Lung (tissue), 11 donors: ENCODE measurements at regions not wholly inside any gene's neighbourhood (a gene's known extent, or its start where the extent isn't known, plus 50 kb on each side); places are given as distances from the start of the nearest gene placed in this dataset.

Experiments used
- ATAC-seq: fragments of 200-7000 bp; cut with Tn5 transposase; one replicate; pipeline ENCODE4 v1.9.1; 2020; ENCODE audit warnings: moderate number of reproducible peaks; ENCODE audit not compliant: insufficient read depth, low FRiP score
- DNase-seq, 3 donors: peaks; one replicate each; pipeline ENCODE4 v3.0.0-alpha.2; 2013 to 2017
- H3K27ac ChIP-seq, 2 donors: one replicate each; pipeline ENCODE4 v1.5.1; 2013; ENCODE audit warnings: mild to moderate bottlenecking in 2 of 2, moderate library complexity in 2 of 2, control low read depth in 1 of 2, inconsistent platforms in 1 of 2, low read depth in 1 of 2, low read length in 1 of 2
- H3K27me3 ChIP-seq, 3 donors: one replicate each; pipeline ENCODE4 v1.5.1; 2013; ENCODE audit warnings: low read length in 2 of 3; ENCODE audit not compliant: control insufficient read depth in 3 of 3, insufficient read depth in 3 of 3
- H3K36me3 ChIP-seq, 4 donors: one replicate each; pipeline ENCODE4 v1.5.1; 2013; ENCODE audit warnings: low read length in 4 of 4, mild to moderate bottlenecking in 1 of 4, moderate library complexity in 1 of 4; ENCODE audit not compliant: control insufficient read depth in 4 of 4, insufficient read depth in 4 of 4
- H3K4me1 ChIP-seq, 5 donors: one replicate each; pipeline ENCODE4 v1.5.1; 2013; ENCODE audit warnings: low read length in 5 of 5, mild to moderate bottlenecking in 2 of 5, moderate library complexity in 1 of 5; ENCODE audit not compliant: control insufficient read depth in 5 of 5, insufficient read depth in 5 of 5
- H3K4me3 ChIP-seq: one replicate; pipeline ENCODE4 v1.5.1; 2013; ENCODE audit warnings: mild to moderate bottlenecking, control low read depth, moderate library complexity
- H3K9ac ChIP-seq, 2 donors: one replicate each; pipeline ENCODE4 v1.5.1; 2013; ENCODE audit warnings: low read length in 2 of 2, control low read depth in 1 of 2; ENCODE audit not compliant: insufficient read depth in 1 of 2
- H3K9me3 ChIP-seq, 4 donors: one replicate each; pipeline ENCODE4 v1.5.1; 2013; ENCODE audit warnings: low read length in 3 of 4, mild to moderate bottlenecking in 1 of 4, moderate library complexity in 1 of 4; ENCODE audit not compliant: control insufficient read depth in 4 of 4, insufficient read depth in 3 of 4
- WGBS, 2 donors: extraction: QIAGEN DNeasy Blood & Tissue Kit; methylation state at CpG; one replicate each; pipeline ENCODE4 v1.1.7; 2013; 5-methylcytosine and 5-hydroxymethylcytosine counted together
- TF ChIP-seq, protein P1 (sequence below): IDR thresholded peaks from 2 replicates; pipeline ENCODE4 v1.5.1; 2012; ENCODE audit warnings: mild to moderate bottlenecking; ENCODE audit errors: control extremely low read depth, extremely low read depth
- donor health status: control.
- donor health status: control.
- donor health status: Bipolar disorder and iron deficiency.
- donor health status: healthy.
- donor health status: DM: yes; HTN: yes; CAD: no.

DNA sequence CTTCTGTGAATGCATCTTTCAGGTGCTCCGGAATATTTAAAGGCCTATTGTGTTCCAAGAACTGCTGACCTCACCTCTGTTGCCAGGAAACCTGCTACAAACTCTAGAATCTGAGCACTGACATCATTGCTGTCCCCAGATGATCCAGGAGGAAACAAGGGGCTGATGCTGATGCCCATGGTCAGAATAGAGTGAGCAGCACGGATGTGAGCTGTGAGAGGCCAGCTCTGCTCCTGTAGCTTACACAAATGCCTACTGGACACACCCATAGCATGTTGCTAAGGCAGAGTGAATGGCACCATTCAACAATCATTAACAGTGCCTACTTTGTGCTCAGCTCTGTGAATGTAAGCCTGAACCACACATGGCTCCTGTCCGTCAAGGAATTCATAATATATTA lies 276.7 kb upstream of the API5 start:
- no peaks in the 10 kb centered on the region for H3K9me3 ChIP-seq
- no peak overlapping the region for H3K9ac ChIP-seq
- no peak for DNase-seq
- H3K4me3 ChIP-seq = no peak overlapping the region
- WGBS, 2 donors = 44 to 59% methylated on average over 3 of the region's 3 CpGs
- H3K27me3 ChIP-seq = no peaks in the 10 kb centered on the region
- no peaks in the 10 kb centered on the region for H3K36me3 ChIP-seq
- TF ChIP-seq, protein P1, sequence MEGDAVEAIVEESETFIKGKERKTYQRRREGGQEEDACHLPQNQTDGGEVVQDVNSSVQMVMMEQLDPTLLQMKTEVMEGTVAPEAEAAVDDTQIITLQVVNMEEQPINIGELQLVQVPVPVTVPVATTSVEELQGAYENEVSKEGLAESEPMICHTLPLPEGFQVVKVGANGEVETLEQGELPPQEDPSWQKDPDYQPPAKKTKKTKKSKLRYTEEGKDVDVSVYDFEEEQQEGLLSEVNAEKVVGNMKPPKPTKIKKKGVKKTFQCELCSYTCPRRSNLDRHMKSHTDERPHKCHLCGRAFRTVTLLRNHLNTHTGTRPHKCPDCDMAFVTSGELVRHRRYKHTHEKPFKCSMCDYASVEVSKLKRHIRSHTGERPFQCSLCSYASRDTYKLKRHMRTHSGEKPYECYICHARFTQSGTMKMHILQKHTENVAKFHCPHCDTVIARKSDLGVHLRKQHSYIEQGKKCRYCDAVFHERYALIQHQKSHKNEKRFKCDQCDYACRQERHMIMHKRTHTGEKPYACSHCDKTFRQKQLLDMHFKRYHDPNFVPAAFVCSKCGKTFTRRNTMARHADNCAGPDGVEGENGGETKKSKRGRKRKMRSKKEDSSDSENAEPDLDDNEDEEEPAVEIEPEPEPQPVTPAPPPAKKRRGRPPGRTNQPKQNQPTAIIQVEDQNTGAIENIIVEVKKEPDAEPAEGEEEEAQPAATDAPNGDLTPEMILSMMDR = no peak
- no peak overlapping the region for H3K27ac ChIP-seq
- ATAC-seq = no peak
- H3K4me1 ChIP-seq = no peaks in the 10 kb centered on the region

DNA sequence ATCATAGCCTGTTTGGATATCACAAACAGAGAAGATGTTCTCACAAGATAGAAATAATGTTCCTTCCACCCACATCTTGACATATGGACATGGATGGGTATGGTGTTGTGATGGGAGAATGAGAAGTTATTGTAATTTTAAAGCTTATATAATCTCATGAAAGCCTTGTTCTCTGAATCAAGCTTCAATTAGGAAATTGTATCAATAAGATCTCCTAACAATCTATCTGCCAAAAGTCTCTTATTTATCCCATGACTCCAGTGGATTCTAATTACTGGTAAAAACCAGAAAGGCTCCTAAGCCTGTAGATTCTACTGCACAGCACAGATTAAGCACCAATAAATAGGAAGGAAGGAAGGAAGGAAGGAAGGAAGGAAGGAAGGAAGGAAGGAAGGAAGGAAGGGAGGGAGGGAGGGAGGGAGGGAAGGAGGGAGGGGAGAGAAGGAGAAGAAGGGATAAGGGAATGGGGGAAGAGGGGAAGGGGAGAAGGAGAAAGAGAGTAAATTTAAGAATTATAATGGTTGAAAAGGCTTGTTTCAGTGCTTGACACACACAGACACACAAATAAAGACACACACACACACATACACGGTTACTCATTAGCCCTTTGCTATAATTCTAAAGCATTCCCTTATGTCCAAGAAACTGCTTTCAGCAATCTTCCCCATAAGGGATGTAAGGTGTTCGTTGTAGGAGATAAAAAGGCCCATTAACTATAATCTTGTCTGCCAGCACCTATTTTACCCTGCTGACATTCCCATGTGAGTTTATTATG lies 258.0 kb upstream of the API5 start:
- no peak overlapping the region for H3K9ac ChIP-seq
- WGBS, 2 donors = 49 to 61% methylated on average over 2 of the region's 2 CpGs
- DNase-seq (no peak), ATAC-seq (no peak)
- H3K27ac ChIP-seq = no peak overlapping the region
- peaks cover 0 to 4% (median 0%) of the 10 kb centered on the region in 4 donors for H3K9me3 ChIP-seq
- no peaks in the 10 kb centered on the region for H3K36me3 ChIP-seq
- no peaks in the 10 kb centered on the region for H3K27me3 ChIP-seq
- TF ChIP-seq, protein P1 = no peak
- H3K4me3 ChIP-seq = no peak overlapping the region
- no peaks in the 10 kb centered on the region for H3K4me1 ChIP-seq

DNA sequence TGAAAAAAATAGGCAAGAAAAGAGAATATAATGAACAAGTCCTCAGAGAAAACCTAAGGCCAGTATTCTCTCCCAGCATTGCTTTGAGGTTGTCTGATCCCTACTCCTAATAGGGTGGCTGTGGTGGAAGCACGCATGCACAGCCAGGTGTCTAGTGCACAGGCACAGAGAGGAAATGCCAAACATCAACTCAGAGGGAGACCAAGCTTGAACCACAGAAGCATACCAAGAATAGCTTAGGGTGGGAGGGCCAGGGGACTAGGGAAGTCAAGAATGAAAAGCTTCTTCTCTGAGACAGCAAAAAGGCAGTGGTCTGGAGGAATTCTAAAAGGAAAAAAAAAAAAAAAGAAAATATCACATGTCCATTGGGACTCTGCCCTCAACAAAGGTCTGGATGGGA lies 244.1 kb upstream of the API5 start:
- no peak overlapping the region for H3K4me3 ChIP-seq
- no peaks in the 10 kb centered on the region for H3K36me3 ChIP-seq
- no peak for ATAC-seq
- no peak for DNase-seq
- H3K27me3 ChIP-seq = no peaks in the 10 kb centered on the region
- no peak overlapping the region for H3K27ac ChIP-seq
- 87 to 90% methylated on average over 1 of the region's 1 CpG for WGBS, 2 donors
- no peak overlapping the region for H3K9ac ChIP-seq
- TF ChIP-seq, protein P1 = no peak
- peaks cover 0 to 6% (median 2%) of the 10 kb centered on the region in 4 donors for H3K9me3 ChIP-seq
- H3K4me1 ChIP-seq = no peaks in the 10 kb centered on the region

DNA sequence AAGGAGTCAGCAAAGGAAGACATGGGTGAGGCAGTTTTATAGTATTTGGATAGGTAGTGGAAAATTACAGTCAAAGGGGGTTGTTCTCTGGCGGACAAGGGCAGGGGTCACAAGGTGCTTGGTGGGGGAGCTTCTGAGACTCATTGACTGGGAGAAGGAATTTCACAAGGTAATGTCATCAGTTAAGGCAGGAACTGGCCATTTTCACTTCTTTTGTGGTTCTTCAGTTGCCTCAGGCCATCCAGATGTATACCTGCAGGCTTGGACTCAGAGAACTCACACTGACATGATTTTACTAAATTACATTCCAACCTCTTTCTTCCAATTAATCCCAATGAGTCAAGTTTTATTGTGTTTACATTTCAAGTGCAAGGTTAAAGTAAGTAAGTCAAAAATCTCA lies 240.5 kb upstream of the API5 start:
- Histone ChIP-seq H3K9me3 (peaks cover 0 to 6% (median under 1%) of the 10 kb centered on the region in 4 donors), H3K4me3 (no peak overlapping the region), H3K4me1 (no peaks in the 10 kb centered on the region), H3K27me3 (no peaks in the 10 kb centered on the region), H3K9ac (no peak overlapping the region), H3K27ac (no peak overlapping the region), H3K36me3 (no peaks in the 10 kb centered on the region)
- TF ChIP-seq, protein P1 = no peak
- 86 to 87% methylated on average over 1 of the region's 1 CpG for WGBS, 2 donors
- ATAC-seq = no peak
- DNase-seq = no peak
